ENCODE measurements at regions not wholly inside any gene's neighbourhood (a gene's known extent, or its start where the extent isn't known, plus 50 kb on each side); places are given as distances from the start of the nearest gene placed in this dataset.

GRCh38 chr5:18798058-18798457, 1163.8 kb downstream of the TAF11L14 start:
- TF ChIP-seq, protein P1, sequence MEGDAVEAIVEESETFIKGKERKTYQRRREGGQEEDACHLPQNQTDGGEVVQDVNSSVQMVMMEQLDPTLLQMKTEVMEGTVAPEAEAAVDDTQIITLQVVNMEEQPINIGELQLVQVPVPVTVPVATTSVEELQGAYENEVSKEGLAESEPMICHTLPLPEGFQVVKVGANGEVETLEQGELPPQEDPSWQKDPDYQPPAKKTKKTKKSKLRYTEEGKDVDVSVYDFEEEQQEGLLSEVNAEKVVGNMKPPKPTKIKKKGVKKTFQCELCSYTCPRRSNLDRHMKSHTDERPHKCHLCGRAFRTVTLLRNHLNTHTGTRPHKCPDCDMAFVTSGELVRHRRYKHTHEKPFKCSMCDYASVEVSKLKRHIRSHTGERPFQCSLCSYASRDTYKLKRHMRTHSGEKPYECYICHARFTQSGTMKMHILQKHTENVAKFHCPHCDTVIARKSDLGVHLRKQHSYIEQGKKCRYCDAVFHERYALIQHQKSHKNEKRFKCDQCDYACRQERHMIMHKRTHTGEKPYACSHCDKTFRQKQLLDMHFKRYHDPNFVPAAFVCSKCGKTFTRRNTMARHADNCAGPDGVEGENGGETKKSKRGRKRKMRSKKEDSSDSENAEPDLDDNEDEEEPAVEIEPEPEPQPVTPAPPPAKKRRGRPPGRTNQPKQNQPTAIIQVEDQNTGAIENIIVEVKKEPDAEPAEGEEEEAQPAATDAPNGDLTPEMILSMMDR (conservative IDR thresholded peaks at IDR 0.05 in 1 of 2, IDR thresholded peaks at IDR 0.05 in 1 of 2; ENCODE audit: low read depth in 1 of 2, low read length in 2 of 2): no peak
- TF ChIP-seq EZH2 (IDR thresholded peaks at IDR 0.05; ENCODE audit: low read length, missing control alignments): no peak
